ENCODE measurements at regions not wholly inside any gene's neighbourhood (a gene's known extent, or its start where the extent isn't known, plus 50 kb on each side); places are given as distances from the start of the nearest gene placed in this dataset.

- DNase-seq (ENCODE audit: low read depth) = no peak
- no peak for TF ChIP-seq CTCF (IDR thresholded peaks at IDR 0.05; ENCODE audit: insufficient read depth, low read depth, low read length, missing control alignments)
- H3K4me3 ChIP-seq (ENCODE audit: low read depth, low read length) = no peak overlapping the region
Observed at GRCh38 chr1:218024211-218024720, 260.8 kb upstream of the RRP15 start.

GRCh38 chr1:218025454-218025853, 259.6 kb upstream of the RRP15 start:
- H3K4me3 ChIP-seq (ENCODE audit: low read depth, low read length) = no peak overlapping the region
- no peak for DNase-seq (ENCODE audit: low read depth)
- no peak for TF ChIP-seq CTCF (IDR thresholded peaks at IDR 0.05; ENCODE audit: insufficient read depth, low read depth, low read length, missing control alignments)

GRCh38 chr1:218027152-218027551, 257.9 kb upstream of the RRP15 start:
- no peak for DNase-seq (ENCODE audit: low read depth)
- TF ChIP-seq CTCF (IDR thresholded peaks at IDR 0.05; ENCODE audit: insufficient read depth, low read depth, low read length, missing control alignments) = no peak
- no peak overlapping the region for H3K4me3 ChIP-seq (ENCODE audit: low read depth, low read length)

- no peak for TF ChIP-seq CTCF (IDR thresholded peaks at IDR 0.05; ENCODE audit: insufficient read depth, low read depth, low read length, missing control alignments)
- no peak for DNase-seq (ENCODE audit: low read depth)
- no peak overlapping the region for H3K4me3 ChIP-seq (ENCODE audit: low read depth, low read length)
Observed at GRCh38 chr1:218030846-218031245, 254.2 kb upstream of the RRP15 start.

- no peak overlapping the region for H3K4me3 ChIP-seq (ENCODE audit: low read depth, low read length)
- DNase-seq (ENCODE audit: low read depth) = no peak
- no peak for TF ChIP-seq CTCF (IDR thresholded peaks at IDR 0.05; ENCODE audit: insufficient read depth, low read depth, low read length, missing control alignments)
Observed at GRCh38 chr1:218031901-218032300, 253.2 kb upstream of the RRP15 start.

GRCh38 chr1:218034468-218034867, 250.6 kb upstream of the RRP15 start:
- no peak for DNase-seq (ENCODE audit: low read depth)
- TF ChIP-seq CTCF (IDR thresholded peaks at IDR 0.05; ENCODE audit: insufficient read depth, low read depth, low read length, missing control alignments) = no peak
- no peak overlapping the region for H3K4me3 ChIP-seq (ENCODE audit: low read depth, low read length)

- no peak for DNase-seq (ENCODE audit: low read depth)
- TF ChIP-seq CTCF (IDR thresholded peaks at IDR 0.05; ENCODE audit: insufficient read depth, low read depth, low read length, missing control alignments) = no peak
- no peak overlapping the region for H3K4me3 ChIP-seq (ENCODE audit: low read depth, low read length)
Observed at GRCh38 chr1:218048828-218049420, 236.2 kb upstream of the RRP15 start.
